Stimulated activated CD4-positive, alpha-beta T cell treated with anti-CD3 and anti-CD28 coated beads, TNF-alpha, amount 100 ng/mL, for 1 hour (primary cell): ENCODE measurements at regions not wholly inside any gene's neighbourhood (a gene's known extent, or its start where the extent isn't known, plus 50 kb on each side); places are given as distances from the start of the nearest gene placed in this dataset.

Source experiments
- DNase-seq, 3 donors: peaks; one replicate each; pipeline ENCODE4 v3.0.0-alpha.2; 2020; ENCODE audit warnings: low read depth in 3 of 3, low spot score in 1 of 3

DNA sequence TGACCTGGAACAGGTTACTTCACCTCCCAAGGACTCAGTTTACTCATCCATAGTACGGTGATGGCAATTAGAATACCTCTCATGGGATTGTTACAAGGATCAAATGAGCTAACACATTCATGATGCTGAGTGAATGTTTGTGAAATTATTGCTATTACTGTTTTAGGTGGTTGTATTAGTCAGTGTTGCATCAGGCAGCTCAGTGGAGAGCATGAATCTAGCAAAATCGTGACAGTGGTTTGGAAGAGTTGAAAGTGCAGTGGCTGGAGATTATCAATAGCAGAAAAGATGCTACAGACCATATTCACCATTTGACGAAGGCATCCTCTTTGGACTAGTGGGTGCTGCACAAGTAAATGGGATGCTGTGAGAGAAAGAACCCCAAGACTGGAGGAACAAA lies 50.4 kb upstream of the CTNNBL1 start:
- no peak for DNase-seq

DNA sequence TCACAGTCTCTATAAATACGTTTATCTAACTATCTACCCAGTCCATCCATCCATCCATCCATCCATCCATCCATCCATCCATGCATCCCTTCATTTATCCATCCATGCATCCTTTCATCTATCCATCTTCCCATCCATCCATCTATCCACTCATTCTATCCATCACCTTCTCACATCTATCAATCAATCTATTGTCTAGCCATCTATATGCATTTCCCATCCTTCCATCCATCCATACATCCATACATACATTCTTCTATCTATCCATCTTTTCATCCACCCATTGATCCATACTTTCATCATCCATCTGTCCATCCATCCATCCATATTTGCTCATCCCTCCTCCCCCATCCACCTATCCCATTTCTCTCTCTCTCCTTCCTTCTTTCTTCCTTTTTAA lies 51.6 kb upstream of the CTNNBL1 start:
- no peak for DNase-seq

DNA sequence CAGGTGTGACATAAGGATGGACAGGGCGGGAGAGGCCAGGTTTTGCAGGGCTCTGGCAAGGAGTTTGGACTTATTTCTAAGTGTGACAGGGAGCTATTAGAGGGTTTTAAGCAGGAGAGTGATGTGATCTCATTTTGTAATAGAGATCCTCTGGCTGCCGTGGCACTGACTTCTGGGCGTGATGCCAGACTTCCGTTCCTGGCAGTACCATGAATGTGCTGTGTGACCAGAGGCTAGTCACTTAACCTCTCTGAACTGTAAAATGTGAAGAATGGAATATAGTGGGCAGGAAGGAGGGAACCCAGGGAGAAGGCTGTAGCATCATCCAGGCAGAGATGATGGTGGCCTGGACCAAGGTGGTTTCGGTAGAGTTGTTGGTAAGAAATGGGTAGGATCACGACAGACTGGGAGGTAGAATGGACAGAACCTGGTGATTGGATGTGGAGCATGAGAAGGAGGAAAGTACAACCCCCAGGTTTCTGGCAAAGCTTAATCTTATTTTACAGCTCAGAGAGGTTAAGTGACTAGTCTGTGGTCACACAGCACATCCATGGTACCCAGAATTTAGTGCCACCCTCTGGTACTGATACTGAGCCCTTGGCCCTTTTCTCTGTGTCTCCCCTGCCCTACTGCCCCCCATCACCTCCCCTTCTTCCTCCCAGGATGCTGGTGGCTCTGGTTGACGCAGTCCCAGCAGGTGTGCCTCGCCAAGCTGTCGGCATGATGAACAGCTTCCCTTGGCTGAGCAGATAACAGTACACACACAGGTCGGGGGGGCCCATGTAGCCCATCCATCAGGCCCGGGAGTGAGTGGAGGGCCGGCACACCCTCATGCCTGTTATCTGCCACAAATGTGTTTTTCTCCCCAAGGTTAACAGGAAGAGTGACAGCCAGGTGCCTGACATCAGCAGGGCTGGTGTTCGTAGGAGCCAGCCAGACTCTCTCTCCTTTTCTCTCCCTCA lies 52.9 kb upstream of the CTNNBL1 start:
- DNase-seq, result no peak

DNA sequence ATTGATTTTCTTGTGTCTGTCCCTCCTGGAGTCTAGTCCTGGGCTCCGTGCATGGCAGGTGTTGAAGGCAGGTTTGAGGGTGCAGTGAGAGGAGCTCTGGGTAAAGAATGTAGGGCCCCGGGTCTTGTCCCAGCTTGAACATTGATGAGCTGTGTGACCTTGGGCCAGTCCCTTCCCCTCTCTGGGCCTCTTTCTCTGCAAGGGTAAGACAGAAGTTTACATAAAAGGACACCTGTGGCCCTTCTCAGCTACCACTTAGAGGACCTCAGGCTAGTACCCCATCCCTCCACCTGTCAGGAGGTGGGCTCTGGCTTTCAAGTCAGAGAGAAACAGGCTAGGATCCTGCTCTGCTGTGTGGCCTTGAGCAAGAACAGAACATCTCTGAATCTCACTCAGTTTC lies 55.3 kb upstream of the CTNNBL1 start:
- DNase-seq, result no peak

DNA sequence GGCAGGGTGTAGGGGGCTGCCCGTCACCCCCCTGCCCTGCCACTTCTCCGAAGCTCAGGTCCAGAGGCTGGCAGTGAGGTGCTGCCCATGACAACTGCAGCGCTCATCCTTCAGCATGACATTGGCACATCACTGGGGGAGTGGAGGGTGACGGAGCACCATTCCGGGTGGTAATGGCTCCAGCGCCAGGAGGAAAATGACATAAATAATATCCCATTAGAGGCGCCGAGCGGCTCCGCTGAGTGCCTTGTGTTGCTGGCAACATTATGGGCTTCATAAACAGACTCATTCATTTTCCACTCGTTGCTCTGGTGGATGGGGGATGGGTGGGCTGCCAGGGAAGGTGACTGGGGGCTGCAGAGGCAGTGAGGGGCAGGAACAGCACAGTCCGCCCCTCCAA lies 56.9 kb upstream of the CTNNBL1 start:
- DNase-seq, result no peak

- DNase-seq, result no peak
Measured at GRCh38 chr20:37636212-37636975, 57.4 kb upstream of the CTNNBL1 start.

DNA sequence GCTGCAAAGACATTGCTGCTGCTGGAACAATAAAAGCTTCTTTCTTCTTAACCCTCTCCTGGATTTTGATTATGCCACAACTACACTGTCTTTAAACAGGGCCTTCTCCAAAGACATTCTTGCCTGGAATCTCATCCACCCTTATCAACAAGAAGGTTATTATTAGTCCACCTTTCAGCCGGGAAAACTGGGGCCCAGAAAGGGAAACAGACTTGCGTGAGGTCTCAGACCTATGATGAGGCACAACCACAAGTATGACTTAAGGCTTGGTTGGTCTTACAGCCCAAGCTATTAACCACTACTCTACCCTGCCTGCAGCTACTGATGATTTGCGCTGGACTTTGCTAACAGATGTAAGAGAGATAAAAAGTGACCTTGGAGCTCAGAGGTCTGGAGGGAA lies 62.8 kb upstream of the CTNNBL1 start:
- no peak for DNase-seq

- no peak for DNase-seq
Measured at GRCh38 chr20:37630166-37630565, 63.7 kb upstream of the CTNNBL1 start.

- DNase-seq, result no peak
Measured at GRCh38 chr20:37627767-37628130, 66.1 kb upstream of the CTNNBL1 start.

GRCh38 chr20:37627060-37627766 lies 66.6 kb upstream of the CTNNBL1 start:
- DNase-seq, result peak in 1 of 3 donors; percentile 13

- DNase-seq, result no peak
Measured at GRCh38 chr20:37624963-37625362, 68.9 kb upstream of the CTNNBL1 start.

GRCh38 chr20:37622728-37623127 lies 71.1 kb upstream of the CTNNBL1 start:
- DNase-seq, result no peak

DNA sequence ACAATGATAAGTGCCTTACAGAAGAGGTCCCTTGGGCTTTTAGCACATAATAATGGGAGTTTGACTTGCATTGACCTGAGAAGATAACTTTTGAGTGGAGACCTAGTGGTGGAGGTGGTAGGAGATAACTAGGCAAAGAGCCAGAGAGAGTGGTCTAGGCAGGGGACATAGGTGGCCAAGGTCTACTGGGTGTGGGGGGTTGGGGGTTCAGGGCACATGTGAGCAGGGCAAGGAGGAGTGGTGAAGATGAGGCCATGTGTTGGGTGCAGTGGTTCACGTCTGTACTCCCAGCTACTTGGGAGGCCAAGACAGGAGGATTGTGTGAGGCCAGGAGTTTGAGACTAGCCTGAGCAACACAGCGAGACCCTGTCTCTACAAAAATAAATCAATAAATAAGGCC lies 74.3 kb upstream of the CTNNBL1 start:
- no peak for DNase-seq

DNA sequence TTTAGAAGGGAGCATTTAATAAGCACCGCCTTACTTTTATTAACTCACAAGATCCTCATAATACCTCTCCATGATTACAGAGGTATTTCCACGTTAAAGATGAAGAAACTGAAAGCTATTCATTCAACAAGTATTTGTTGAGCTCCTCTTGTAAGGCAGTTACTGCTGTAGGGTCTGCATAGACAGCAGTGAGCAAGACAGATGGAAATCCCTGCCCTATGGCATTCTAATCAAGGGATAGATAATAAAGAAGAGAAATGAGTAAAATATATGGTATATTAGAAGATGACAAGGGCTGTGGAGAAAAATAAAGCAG lies 77.8 kb upstream of the CTNNBL1 start:
- no peak for DNase-seq

DNA sequence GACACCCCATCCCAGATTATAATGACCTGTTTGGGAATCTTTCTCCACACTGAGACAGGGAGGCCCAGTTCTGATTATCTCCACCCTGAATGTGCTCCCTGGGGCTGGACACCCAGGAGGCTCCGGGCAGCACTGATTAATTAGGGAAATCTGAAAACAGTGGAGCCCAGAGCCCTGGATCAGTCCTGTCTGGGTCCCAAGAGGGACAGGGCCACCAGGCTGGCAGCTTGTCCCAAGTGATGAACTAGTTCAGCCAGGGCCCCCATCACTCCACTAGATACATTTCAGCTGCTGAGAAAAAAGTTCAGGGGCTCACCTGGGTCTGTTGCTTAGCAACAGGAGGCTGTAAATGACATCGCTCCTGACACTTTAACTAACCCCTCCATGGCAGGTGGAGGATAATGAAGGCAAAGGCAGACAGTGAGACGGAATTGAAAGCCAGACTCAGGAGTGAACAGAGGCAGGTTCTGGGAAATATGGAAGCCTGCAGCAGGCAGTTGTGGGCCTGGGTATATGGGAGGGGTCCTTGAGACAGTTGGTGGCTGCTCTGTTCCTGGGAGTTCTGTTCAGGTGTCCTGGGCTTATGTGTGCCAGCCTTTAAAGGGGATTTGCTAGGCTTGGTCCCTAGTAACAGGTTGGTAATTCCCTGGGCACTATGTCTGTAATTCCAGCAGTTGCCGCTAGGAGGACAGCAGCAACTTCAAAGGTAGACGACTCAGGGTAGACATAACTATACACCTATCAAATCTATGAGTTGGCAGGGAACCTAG lies 78.3 kb upstream of the CTNNBL1 start:
- DNase-seq, result peak in 2 of 3 donors; percentile 7 to 52

DNA sequence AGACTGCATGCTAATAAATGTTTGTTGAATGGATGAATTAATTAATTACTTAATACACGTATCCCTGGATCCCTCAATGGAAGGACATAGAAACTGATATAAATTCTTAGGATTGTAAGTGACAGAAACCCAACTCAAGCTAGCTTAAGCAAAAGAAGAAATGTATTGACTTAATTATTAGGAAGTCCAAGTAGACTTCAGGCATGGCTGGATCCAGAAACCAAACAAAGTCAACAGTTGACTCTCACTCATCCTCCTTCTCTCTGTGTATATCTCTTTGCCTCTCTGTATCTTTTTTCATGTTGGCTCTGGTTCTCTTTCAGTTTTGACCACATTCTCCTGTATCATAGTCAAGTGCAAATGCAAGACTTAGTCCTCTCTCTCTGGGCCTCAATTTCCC lies 82.0 kb upstream of the CTNNBL1 start:
- no peak for DNase-seq

- no peak for DNase-seq
Measured at GRCh38 chr20:37611346-37611745, 82.5 kb upstream of the CTNNBL1 start.

GRCh38 chr20:37610203-37610798 lies 82.6 kb upstream of the BLCAP start:
- no peak for DNase-seq

DNA sequence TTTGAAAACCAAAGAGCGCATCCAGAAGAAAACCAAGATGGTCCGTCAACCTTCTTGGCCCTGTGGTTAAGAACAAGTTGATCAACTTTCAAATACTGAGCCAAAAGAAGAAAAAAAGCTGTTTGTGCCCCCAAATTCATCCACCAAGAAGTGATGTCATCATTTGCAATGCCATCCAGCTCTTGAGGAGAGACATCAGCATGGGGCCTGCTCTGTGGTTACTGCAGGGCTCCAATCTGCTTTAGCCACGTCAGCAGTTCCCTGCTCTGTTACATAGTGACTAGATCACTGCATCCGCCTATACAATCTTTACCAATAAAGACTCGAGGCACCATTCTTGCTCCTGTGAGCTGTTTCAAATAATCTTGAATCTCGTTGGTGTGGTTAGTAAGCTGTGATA lies 75.0 kb upstream of the BLCAP start:
- DNase-seq, result no peak

DNA sequence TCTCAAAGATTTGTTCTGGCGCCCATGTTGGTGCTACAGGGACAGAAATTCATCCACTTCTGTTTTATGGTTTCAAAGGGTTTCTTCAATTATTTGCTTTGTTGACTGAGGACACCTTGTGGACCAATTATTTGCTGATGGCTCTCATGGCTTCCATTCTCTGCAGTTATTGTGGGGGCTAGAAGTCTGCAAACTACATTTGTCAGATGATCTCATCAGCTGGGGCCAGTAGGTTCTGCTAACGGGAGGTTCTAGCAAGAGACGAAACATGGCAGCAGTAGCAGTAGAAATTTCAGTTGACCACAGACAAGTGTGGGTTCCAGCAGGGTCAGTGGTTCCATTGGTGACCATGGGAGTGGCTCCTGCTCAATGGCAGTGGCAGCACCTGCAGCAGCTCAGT lies 72.8 kb upstream of the BLCAP start:
- DNase-seq, result no peak
